ENCODE measurements at regions not wholly inside any gene's neighbourhood (a gene's known extent, or its start where the extent isn't known, plus 50 kb on each side); places are given as distances from the start of the nearest gene placed in this dataset.

GRCh38 chr21:40901691-40902090, 54.7 kb upstream of the DSCAM start:
- Histone ChIP-seq H3K9me3 (no peaks in the 10 kb centered on the region), H3K27me3 (no peaks in the 10 kb centered on the region), H3K4me1 (no peaks in the 10 kb centered on the region), H3K27ac (no peak overlapping the region), H3K36me3 (ENCODE audit: low read depth, missing control alignments) (no peaks in the 10 kb centered on the region), H3K4me3 (no peak overlapping the region)
- 68 to 70% methylated on average over 4 of the region's 4 CpGs for WGBS, 2 donors
- intact Hi-C loops (cut with DNase I; ENCODE audit: low total_unique reads), result no loop called here
- DNase-seq, result no peak
- TF ChIP-seq, protein P1, sequence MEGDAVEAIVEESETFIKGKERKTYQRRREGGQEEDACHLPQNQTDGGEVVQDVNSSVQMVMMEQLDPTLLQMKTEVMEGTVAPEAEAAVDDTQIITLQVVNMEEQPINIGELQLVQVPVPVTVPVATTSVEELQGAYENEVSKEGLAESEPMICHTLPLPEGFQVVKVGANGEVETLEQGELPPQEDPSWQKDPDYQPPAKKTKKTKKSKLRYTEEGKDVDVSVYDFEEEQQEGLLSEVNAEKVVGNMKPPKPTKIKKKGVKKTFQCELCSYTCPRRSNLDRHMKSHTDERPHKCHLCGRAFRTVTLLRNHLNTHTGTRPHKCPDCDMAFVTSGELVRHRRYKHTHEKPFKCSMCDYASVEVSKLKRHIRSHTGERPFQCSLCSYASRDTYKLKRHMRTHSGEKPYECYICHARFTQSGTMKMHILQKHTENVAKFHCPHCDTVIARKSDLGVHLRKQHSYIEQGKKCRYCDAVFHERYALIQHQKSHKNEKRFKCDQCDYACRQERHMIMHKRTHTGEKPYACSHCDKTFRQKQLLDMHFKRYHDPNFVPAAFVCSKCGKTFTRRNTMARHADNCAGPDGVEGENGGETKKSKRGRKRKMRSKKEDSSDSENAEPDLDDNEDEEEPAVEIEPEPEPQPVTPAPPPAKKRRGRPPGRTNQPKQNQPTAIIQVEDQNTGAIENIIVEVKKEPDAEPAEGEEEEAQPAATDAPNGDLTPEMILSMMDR (IDR thresholded peaks at IDR 0.05), result no peak
- TF ChIP-seq POLR2A (IDR thresholded peaks at IDR 0.05), result no peak

DNA sequence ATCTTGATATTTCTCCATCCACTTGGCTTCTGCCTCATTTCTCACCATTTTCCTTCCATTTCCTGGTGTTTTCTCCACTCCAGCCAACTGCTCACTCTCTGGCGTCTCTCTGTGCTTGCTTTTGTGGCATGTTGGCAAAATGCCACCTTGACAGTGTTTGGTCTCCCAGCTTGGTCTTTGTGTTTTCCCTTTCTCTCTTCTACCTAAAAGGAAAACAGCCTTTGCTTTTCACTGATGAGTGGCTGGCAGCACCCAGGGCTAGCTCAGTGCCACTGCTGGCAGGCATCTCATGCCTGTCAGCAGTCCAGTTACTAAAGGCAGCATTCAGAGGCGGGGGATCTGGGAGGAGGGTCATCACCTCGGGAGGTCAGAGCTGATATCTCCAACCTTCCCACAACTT, 55.3 kb upstream of the DSCAM start:
- intact Hi-C loops (cut with DNase I; ENCODE audit: low total_unique reads), result no loop called here

GRCh38 chr21:40902993-40903392, 56.0 kb upstream of the DSCAM start:
- 34 to 50% methylated on average over 3 of the region's 3 CpGs for WGBS, 2 donors
- H3K27ac ChIP-seq, result no peak overlapping the region
- intact Hi-C loops (cut with DNase I; ENCODE audit: low total_unique reads), result no loop called here
- H3K4me1 ChIP-seq, result no peaks in the 10 kb centered on the region
- TF ChIP-seq POLR2A (IDR thresholded peaks at IDR 0.05), result no peak
- TF ChIP-seq, protein P1 (IDR thresholded peaks at IDR 0.05), result no peak
- no peaks in the 10 kb centered on the region for H3K36me3 ChIP-seq (ENCODE audit: low read depth, missing control alignments)
- H3K9me3 ChIP-seq, result no peaks in the 10 kb centered on the region
- H3K4me3 ChIP-seq, result no peak overlapping the region
- peak; percentile 25 for DNase-seq
- no peaks in the 10 kb centered on the region for H3K27me3 ChIP-seq

More for the DNA sequence above, 55.3 kb upstream of the DSCAM start:
- no peaks in the 10 kb centered on the region for H3K4me1 ChIP-seq
- no peak overlapping the region for H3K4me3 ChIP-seq
- peak; percentile 38 for DNase-seq
- WGBS, 2 donors, result 52 to 62% methylated on average over 3 of the region's 3 CpGs
- TF ChIP-seq POLR2A (IDR thresholded peaks at IDR 0.05), result no peak
- TF ChIP-seq, protein P1 (IDR thresholded peaks at IDR 0.05), result no peak
- no peaks in the 10 kb centered on the region for H3K9me3 ChIP-seq
- H3K27me3 ChIP-seq, result no peaks in the 10 kb centered on the region
- no peak overlapping the region for H3K27ac ChIP-seq
- H3K36me3 ChIP-seq (ENCODE audit: low read depth, missing control alignments), result no peaks in the 10 kb centered on the region

- H3K36me3 ChIP-seq (ENCODE audit: low read depth, missing control alignments), result no peaks in the 10 kb centered on the region
- no peaks in the 10 kb centered on the region for H3K9me3 ChIP-seq
- H3K27me3 ChIP-seq, result no peaks in the 10 kb centered on the region
- no peak overlapping the region for H3K4me3 ChIP-seq
- no peaks in the 10 kb centered on the region for H3K4me1 ChIP-seq
- intact Hi-C loops (cut with DNase I; ENCODE audit: low total_unique reads), result no loop called here
- 72 to 81% methylated on average over 3 of the region's 3 CpGs for WGBS, 2 donors
- no peak for TF ChIP-seq POLR2A (IDR thresholded peaks at IDR 0.05)
- TF ChIP-seq, protein P1 (IDR thresholded peaks at IDR 0.05), result no peak
- DNase-seq, result no peak
- H3K27ac ChIP-seq, result no peak overlapping the region
Measured at GRCh38 chr21:40905251-40905650, 58.3 kb upstream of the DSCAM start.

DNA sequence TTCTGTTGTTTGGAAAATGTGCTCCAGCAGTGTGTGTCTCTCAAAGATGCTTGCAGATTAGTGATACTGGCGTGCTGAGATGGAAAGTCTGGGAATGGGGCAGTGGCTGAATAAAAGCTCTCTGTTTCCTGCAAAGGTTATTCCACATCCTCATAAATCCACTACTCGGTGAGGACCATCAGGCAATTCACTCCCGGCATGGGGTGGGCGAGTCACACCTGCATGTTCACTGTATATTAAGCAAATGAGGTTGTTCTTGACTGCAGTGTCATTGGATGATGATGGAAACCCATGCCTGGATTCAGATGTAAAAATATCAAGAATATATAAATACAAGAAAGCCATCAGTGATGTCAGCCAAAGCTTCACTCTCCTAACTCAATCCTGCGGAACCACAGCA, 65.4 kb upstream of the DSCAM start:
- WGBS, 2 donors, result 85 to 88% methylated on average over 5 of the region's 5 CpGs
- DNase-seq, result no peak
- H3K27me3 ChIP-seq, result no peaks in the 10 kb centered on the region
- intact Hi-C loops (cut with DNase I; ENCODE audit: low total_unique reads), result no loop called here
- H3K36me3 ChIP-seq (ENCODE audit: low read depth, missing control alignments), result no peaks in the 10 kb centered on the region
- no peak for TF ChIP-seq POLR2A (IDR thresholded peaks at IDR 0.05)
- TF ChIP-seq, protein P1 (IDR thresholded peaks at IDR 0.05), result no peak
- H3K4me1 ChIP-seq, result no peaks in the 10 kb centered on the region
- no peak overlapping the region for H3K4me3 ChIP-seq
- no peaks in the 10 kb centered on the region for H3K9me3 ChIP-seq
- H3K27ac ChIP-seq, result no peak overlapping the region

Measured in testis (tissue), 2 donors.